ENCODE measurements at regions not wholly inside any gene's neighbourhood (a gene's known extent, or its start where the extent isn't known, plus 50 kb on each side); places are given as distances from the start of the nearest gene placed in this dataset.

GRCh38 chr1:116195077-116195868 lies 84.1 kb downstream of the MAB21L3 start:
- TF ChIP-seq POLR2AphosphoS5 (IDR thresholded peaks at IDR 0.05; ENCODE audit: borderline replicate concordance, low read depth, low read length) (no peak), EZH2 (IDR thresholded peaks at IDR 0.05) (no peak), FOXP2 (optimal IDR thresholded peaks at IDR 0.05; ENCODE audit: control extremely low read depth, extremely low read length, insufficient read depth) (no peak)

Measured in SK-N-MC (cell line).